ES-I3 (cell line): ENCODE measurements at regions not wholly inside any gene's neighbourhood (a gene's known extent, or its start where the extent isn't known, plus 50 kb on each side); places are given as distances from the start of the nearest gene placed in this dataset.

Experiments
- H3K36me3 ChIP-seq: 2 replicates; pipeline ENCODE4 v1.6.1; 2013; ENCODE audit warnings: mild to moderate bottlenecking, low read length, control low read depth, moderate library complexity; ENCODE audit not compliant: insufficient read depth
- H3K4me1 ChIP-seq: 2 replicates; pipeline ENCODE4 v1.6.1; 2013; ENCODE audit warnings: mild to moderate bottlenecking, control low read depth, low read length; ENCODE audit not compliant: insufficient read depth
- H3K9ac ChIP-seq: 2 replicates; pipeline ENCODE4 v1.6.1; 2013; ENCODE audit warnings: low read depth, mild to moderate bottlenecking, low read length, moderate library complexity
- H3K9me3 ChIP-seq: 2 replicates; pipeline ENCODE4 v1.6.1; 2013; ENCODE audit warnings: mild to moderate bottlenecking, low read length, moderate library complexity; ENCODE audit not compliant: control insufficient read depth, insufficient read depth

DNA sequence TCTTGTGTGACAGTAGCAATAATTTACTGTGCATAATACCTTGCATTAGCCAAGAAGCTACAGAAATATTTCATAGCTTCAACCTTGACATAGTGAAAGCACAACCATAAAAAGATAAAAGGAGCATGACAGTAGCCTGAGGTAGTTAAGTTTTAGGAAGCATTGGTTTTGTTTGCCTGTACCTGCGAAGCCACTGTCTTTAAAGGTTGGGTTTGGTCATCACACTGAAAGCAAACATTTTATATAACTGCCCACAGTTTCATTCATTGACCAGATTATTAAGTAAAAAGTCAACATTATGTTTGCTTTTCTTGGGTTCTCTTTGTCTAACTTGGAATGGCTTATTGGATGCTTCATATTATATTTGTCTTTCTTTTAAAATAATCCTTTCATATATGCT is 450.1 kb upstream of the IL12A start:
- Histone ChIP-seq H3K9me3 (no peaks in the 10 kb centered on the region), H3K4me1 (no peaks in the 10 kb centered on the region), H3K9ac (no peak overlapping the region), H3K36me3 (no peaks in the 10 kb centered on the region)

GRCh38 chr3:159540882-159541495 is 447.6 kb upstream of the IL12A start:
- Histone ChIP-seq H3K9me3 (no peaks in the 10 kb centered on the region), H3K4me1 (no peaks in the 10 kb centered on the region), H3K9ac (no peak overlapping the region), H3K36me3 (no peaks in the 10 kb centered on the region)

GRCh38 chr3:159548675-159549335 is 439.8 kb upstream of the IL12A start:
- Histone ChIP-seq H3K4me1 (no peaks in the 10 kb centered on the region), H3K9me3 (no peaks in the 10 kb centered on the region), H3K36me3 (no peaks in the 10 kb centered on the region), H3K9ac (no peak overlapping the region)

DNA sequence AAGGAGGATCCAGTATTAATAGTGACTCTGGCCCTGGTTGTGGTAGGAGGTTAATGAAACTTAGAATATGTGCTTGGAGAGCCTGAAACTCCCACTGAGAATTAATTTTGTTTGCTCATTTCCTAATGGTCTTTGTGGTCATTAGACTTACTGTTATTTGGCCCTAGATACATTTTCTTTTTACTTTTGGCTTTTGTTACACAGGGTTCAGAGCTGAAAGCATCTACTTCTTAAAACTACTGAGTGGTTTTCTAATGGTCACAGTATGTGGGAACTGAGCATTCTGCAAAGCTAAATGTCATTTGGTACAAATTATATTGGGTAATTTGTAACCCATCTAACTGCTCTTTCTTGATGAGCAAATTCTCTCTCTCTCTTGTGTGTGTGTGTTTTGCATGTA is 433.4 kb upstream of the IL12A start:
- peaks cover 7% of the 10 kb centered on the region; the same call in 1 of the 2 replicates for H3K4me1 ChIP-seq
- no peaks in the 10 kb centered on the region for H3K36me3 ChIP-seq
- no peak overlapping the region for H3K9ac ChIP-seq
- no peaks in the 10 kb centered on the region for H3K9me3 ChIP-seq

DNA sequence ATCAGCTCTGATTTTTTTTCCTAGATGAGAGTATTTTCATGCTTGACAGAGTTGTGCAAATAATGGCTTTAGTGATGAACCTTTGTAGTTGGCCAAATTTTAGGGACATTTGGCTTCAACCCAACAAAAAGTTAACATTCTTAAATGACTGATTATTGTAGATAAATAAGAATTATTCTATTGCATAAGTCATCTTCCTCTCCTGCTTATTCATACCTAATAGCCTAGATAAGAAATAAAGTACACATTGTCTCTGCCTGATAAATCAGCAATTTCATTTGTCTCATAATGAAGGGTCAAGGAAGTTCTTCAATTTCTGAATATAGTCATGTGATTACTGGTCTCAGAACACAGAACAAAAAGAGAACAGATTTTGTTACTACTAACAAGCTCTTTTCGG is 428.9 kb upstream of the IL12A start:
- Histone ChIP-seq H3K9me3 (no peaks in the 10 kb centered on the region), H3K4me1 (peaks cover 25% of the 10 kb centered on the region), H3K36me3 (no peaks in the 10 kb centered on the region), H3K9ac (no peak overlapping the region)

DNA sequence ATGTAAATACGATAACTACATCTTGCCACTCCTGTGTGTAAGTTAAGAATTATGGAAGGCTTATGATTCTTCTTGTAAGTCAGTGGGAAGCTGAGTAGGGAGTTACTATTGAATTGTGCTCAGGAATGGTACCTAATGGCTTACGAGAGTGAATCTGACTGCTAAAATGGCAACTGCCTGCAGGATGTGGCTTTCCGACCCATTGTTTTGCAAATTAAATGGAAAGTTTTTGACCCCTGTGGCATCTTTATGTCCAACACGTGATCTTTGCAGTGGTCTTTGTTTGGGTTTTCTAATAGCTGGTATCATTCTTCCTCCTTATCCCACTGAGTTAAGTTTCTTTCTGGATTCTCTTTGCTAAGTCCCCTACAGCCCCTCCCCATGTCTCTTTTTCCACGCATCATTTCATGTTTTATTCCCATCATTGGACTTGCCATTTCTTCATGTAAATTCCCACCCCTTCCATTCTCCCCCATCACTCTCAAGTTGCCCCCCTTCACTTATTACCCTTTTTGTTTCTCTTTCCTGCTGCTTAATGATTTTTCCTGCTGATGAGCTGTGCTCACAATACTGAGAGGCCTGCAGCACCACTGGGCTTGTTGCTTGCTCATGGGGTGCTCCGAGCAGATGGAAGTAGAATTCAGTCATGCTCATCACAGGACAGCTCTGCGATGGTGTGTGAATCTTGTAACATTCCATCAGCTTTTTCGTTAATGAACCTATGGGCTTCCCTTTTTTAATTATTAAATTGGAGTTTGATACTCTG is 428.2 kb upstream of the IL12A start:
- peaks cover 25% of the 10 kb centered on the region for H3K4me1 ChIP-seq
- no peaks in the 10 kb centered on the region for H3K9me3 ChIP-seq
- no peaks in the 10 kb centered on the region for H3K36me3 ChIP-seq
- no peak overlapping the region for H3K9ac ChIP-seq

GRCh38 chr3:159565313-159565712 is 423.3 kb upstream of the IL12A start:
- Histone ChIP-seq H3K36me3 (no peaks in the 10 kb centered on the region), H3K9ac (no peak overlapping the region), H3K9me3 (no peaks in the 10 kb centered on the region), H3K4me1 (peaks cover 18% of the 10 kb centered on the region)

DNA sequence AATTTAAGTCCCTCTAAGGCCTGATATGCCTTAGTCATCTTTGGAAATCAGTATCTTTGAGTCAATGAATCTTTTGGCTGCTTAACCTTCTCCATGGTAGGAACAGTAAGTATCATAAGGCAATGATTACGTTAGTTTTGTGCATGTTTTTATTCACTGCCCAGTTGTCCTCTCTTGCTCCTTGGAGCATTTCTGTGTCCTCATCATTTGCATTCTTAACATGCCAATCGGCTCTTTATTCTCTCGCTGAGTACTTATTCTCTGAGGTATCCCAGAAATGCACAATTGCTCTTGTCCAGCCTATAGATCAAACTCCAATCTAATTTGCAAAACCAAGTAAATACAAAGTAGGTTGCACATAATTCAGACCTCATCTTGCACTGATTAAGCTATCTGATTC is 405.0 kb upstream of the IL12A start:
- H3K4me1 ChIP-seq, result peaks cover 4% of the 10 kb centered on the region; the same call in 1 of the 2 replicates
- H3K9me3 ChIP-seq, result no peaks in the 10 kb centered on the region
- H3K9ac ChIP-seq, result no peak overlapping the region
- no peaks in the 10 kb centered on the region for H3K36me3 ChIP-seq

- Histone ChIP-seq H3K36me3 (no peaks in the 10 kb centered on the region), H3K9ac (no peak overlapping the region), H3K4me1 (peaks cover 4% of the 10 kb centered on the region; the same call in 1 of the 2 replicates), H3K9me3 (no peaks in the 10 kb centered on the region)
Measured at GRCh38 chr3:159584421-159584820, 404.2 kb upstream of the IL12A start.

DNA sequence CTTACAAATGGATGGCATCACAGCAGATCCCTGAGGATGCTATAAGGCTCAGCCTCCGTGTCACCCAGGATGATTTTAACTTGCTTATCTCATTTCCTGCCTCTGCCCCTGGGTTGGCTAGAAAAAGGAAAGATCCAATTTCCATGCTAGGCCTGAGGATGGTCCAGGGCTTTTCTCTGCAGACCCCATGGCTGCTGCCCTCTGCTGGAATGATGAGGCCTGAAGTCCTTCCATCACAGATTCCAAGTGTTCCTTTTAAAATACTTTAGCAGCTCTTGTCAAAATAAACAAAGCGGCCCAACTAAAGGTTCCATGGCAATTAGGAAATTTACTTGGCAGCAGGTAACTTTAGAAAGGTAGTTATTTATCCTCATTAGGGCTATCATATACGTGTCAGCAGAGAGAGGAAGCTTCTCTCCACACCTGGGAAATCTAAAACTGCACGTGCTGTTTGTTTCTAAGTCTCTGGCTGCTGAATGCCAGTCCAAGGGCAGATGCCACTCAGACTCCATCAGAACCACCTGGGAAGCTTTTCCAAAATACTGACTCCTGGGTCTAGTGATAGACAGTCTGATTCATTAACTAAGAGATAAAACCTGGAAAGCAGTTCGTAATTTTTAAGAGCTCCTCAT is 401.9 kb upstream of the IL12A start:
- Histone ChIP-seq H3K36me3 (no peaks in the 10 kb centered on the region), H3K9ac (no peak overlapping the region), H3K9me3 (no peaks in the 10 kb centered on the region), H3K4me1 (peaks cover 4% of the 10 kb centered on the region; the same call in 1 of the 2 replicates)

GRCh38 chr3:159593927-159594605 is 394.6 kb upstream of the IL12A start:
- Histone ChIP-seq H3K9me3 (no peaks in the 10 kb centered on the region), H3K4me1 (no peaks in the 10 kb centered on the region), H3K9ac (no peak overlapping the region; the same call in 1 of the 2 replicates), H3K36me3 (no peaks in the 10 kb centered on the region)

- H3K9ac ChIP-seq, result no peak overlapping the region
- H3K9me3 ChIP-seq, result no peaks in the 10 kb centered on the region
- H3K36me3 ChIP-seq, result no peaks in the 10 kb centered on the region
- no peaks in the 10 kb centered on the region for H3K4me1 ChIP-seq
Measured at GRCh38 chr3:159600291-159600690, 388.3 kb upstream of the IL12A start.

DNA sequence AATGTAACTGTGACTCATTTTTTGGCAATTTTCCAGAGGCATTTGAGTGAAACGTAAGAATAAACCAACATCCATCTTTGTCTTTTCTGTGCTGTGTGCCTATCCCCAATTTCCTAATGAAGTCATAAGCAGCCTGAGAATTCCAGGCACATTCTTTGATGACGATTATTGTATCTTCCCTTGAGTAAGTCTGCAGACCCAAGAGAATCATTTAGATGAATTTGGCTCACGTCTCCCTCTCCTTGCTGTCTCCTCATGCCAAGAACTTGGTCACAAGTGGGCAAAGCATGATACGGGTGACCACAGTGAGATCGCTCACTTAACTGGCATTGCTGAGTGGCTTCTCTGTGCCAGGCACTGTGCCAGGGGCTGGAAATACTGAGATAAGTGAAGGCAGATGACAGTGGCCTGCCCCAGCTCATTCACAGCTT is 384.5 kb upstream of the IL12A start:
- no peaks in the 10 kb centered on the region for H3K4me1 ChIP-seq
- H3K36me3 ChIP-seq, result no peaks in the 10 kb centered on the region
- H3K9ac ChIP-seq, result no peak overlapping the region
- no peaks in the 10 kb centered on the region for H3K9me3 ChIP-seq

- Histone ChIP-seq H3K9me3 (no peaks in the 10 kb centered on the region), H3K4me1 (no peaks in the 10 kb centered on the region), H3K9ac (no peak overlapping the region), H3K36me3 (no peaks in the 10 kb centered on the region)
Measured at GRCh38 chr3:159605101-159605500, 383.5 kb upstream of the IL12A start.
